ENCODE measurements at regions not wholly inside any gene's neighbourhood (a gene's known extent, or its start where the extent isn't known, plus 50 kb on each side); places are given as distances from the start of the nearest gene placed in this dataset.

- TF ChIP-seq CTCF (IDR thresholded peaks at IDR 0.05; ENCODE audit: insufficient read depth, low read length): no peak
- no peak for DNase-seq (ENCODE audit: low read depth)
- no peak overlapping the region for H3K4me3 ChIP-seq (ENCODE audit: low read depth, low read length)
Observed at GRCh38 chr4:64614276-64614675, 205.0 kb upstream of the TECRL start.

- no peak overlapping the region for H3K4me3 ChIP-seq (ENCODE audit: low read depth, low read length)
- no peak for TF ChIP-seq CTCF (IDR thresholded peaks at IDR 0.05; ENCODE audit: insufficient read depth, low read length)
- no peak for DNase-seq (ENCODE audit: low read depth)
Observed at GRCh38 chr4:64613046-64613445, 203.8 kb upstream of the TECRL start.

GRCh38 chr4:64598066-64598465 is 188.8 kb upstream of the TECRL start:
- no peak overlapping the region for H3K4me3 ChIP-seq (ENCODE audit: low read depth, low read length)
- no peak for DNase-seq (ENCODE audit: low read depth)
- TF ChIP-seq CTCF (IDR thresholded peaks at IDR 0.05; ENCODE audit: insufficient read depth, low read length): no peak

GRCh38 chr4:64594723-64595122 is 185.5 kb upstream of the TECRL start:
- DNase-seq (ENCODE audit: low read depth): no peak
- H3K4me3 ChIP-seq (ENCODE audit: low read depth, low read length): no peak overlapping the region
- TF ChIP-seq CTCF (IDR thresholded peaks at IDR 0.05; ENCODE audit: insufficient read depth, low read length): no peak

GRCh38 chr4:64588507-64588906 is 179.3 kb upstream of the TECRL start:
- TF ChIP-seq CTCF (IDR thresholded peaks at IDR 0.05; ENCODE audit: insufficient read depth, low read length): no peak
- no peak overlapping the region for H3K4me3 ChIP-seq (ENCODE audit: low read depth, low read length)
- DNase-seq (ENCODE audit: low read depth): no peak

- peak; percentile 54 for TF ChIP-seq CTCF (IDR thresholded peaks at IDR 0.05; ENCODE audit: insufficient read depth, low read length)
- no peak overlapping the region for H3K4me3 ChIP-seq (ENCODE audit: low read depth, low read length)
- peak; percentile 26 for DNase-seq (ENCODE audit: low read depth)
Observed at GRCh38 chr4:64584981-64585557, 175.8 kb upstream of the TECRL start.

GRCh38 chr4:64584125-64584524 is 174.9 kb upstream of the TECRL start:
- no peak for TF ChIP-seq CTCF (IDR thresholded peaks at IDR 0.05; ENCODE audit: insufficient read depth, low read length)
- no peak for DNase-seq (ENCODE audit: low read depth)
- H3K4me3 ChIP-seq (ENCODE audit: low read depth, low read length): no peak overlapping the region
